HG02763 (cell line): ENCODE measurements at regions not wholly inside any gene's neighbourhood (a gene's known extent, or its start where the extent isn't known, plus 50 kb on each side); places are given as distances from the start of the nearest gene placed in this dataset.

Source experiments
- ATAC-seq: cut with Tn5 transposase; IDR thresholded peaks from one replicate; pipeline ENCODE4 v1.9.1; 2021; ENCODE audit warnings: mild to moderate bottlenecking, moderate library complexity; ENCODE audit not compliant: unreplicated experiment

DNA sequence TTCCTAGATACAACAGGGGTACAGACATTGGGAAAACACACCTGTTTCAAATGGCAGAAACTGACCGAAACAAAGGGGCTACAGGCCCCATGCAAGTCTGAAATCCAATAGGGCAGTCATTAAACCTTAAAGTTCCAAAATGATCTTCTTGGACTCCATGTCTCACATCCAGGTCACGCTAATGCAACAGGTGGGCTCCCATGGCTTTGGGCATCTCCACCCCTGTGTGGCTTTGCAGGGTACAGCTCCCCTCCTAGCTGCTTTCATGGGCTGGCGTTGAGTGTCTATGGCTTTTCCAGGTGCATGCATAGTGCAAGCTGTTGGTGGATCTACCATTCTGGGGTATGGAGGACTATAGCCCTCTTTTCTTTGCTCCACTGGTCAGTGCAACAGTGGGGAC, 248.1 kb upstream of the RHOBTB1 start:
- ATAC-seq, result no peak

DNA sequence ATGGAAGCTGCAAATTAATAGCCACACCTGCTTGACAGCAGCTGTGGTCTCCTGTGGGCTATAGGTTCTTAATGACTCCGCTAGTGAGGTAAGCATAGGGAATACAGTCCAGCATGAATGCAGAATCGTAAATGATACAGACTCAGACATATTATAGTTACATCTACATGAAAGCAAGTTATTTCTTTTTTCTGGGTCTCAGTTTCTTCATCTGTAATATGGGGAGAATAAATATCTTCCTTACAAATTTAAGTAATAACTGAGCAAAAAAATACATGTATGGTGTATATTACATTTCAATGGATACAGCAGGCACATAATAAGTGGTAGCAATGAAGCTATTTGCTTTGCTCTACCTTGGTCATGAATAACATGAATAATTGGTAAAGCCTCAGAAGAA, 245.9 kb upstream of the RHOBTB1 start:
- ATAC-seq, result no peak

- no peak for ATAC-seq
These were observed 244.7 kb upstream of the RHOBTB1 start for GRCh38 chr10:61188691-61189090.

DNA sequence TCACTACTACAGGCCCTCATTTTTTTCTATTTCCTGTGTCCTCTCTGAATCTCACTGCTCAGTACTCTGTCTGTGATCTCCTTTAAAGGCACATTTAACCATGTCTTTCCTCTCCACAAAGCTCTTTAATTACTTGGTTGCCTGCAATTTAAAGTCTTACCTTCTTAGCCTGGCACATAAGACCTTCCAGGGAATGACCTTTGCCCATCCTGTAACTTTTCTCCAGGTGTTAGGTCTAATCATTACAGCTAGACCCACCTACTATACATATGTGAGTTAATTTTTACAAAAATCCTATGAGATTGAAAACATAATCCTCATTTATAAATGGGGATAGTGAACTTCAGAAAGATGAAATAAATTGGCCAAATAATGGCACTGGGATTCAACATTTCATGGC, 244.1 kb upstream of the RHOBTB1 start:
- no peak for ATAC-seq

- ATAC-seq, result no peak
These were observed 243.6 kb upstream of the RHOBTB1 start for GRCh38 chr10:61187601-61188000.

- no peak for ATAC-seq
These were observed 242.4 kb upstream of the RHOBTB1 start for GRCh38 chr10:61186408-61186807.

DNA sequence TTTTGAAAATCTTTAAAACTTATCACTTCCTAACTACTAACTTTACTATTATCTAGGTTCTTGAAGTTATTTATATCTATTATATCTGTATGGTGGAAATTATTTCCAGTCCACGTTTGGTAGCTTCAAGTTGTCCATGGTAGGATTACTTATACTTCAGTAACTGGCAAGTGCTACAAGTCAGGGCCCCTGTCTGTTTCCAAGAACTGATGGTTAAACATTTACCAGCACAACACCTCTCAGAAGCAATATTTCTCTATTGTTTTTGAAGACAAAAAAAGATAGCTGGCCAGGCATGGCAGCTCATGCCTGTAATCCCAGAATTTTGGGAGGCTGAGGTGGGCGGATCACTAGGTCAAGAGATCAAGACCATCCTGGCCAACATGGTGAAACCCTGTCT, 240.4 kb upstream of the RHOBTB1 start:
- no peak for ATAC-seq

- ATAC-seq, result no peak
These were observed 240.0 kb upstream of the RHOBTB1 start for GRCh38 chr10:61183967-61184366.

DNA sequence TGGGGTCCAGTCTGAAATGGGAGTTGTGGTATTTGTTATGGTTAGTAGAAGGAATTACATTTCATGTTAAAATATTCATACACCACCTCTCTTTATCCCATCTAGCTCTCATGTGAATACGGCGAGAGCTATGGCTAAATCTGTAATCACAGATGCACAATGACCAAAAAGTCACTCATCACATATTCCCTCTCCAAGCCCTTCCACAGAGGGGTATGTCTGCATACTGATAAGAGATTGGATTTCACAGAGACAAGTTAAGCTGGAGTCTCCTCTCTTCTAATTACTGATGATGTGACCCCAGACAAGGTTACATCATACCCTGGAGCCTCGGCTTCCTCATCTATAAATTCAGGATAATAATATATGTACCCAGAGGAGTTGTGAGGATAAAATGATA, 237.8 kb upstream of the RHOBTB1 start:
- ATAC-seq, result no peak

DNA sequence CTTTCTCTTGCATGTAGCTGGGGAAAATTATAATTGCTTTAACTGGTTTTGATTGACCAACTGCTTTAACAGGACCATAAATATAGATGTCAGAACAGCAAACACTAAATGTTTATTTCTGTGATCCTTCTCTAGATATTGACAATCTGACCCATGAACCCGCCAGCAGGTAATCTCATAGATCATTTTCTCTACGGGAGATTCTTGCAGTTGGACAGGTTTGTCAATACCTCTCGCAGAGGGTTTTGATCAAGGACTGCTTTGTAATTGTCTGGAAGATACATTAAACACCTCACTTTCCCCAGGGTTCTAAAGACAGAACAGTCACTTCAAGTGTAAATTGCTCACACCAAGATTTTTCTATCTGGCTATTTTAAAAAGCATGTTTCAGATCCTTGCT, 235.8 kb upstream of the RHOBTB1 start:
- ATAC-seq, result no peak

- ATAC-seq, result no peak
These were observed 232.4 kb upstream of the RHOBTB1 start for GRCh38 chr10:61176424-61176823.

DNA sequence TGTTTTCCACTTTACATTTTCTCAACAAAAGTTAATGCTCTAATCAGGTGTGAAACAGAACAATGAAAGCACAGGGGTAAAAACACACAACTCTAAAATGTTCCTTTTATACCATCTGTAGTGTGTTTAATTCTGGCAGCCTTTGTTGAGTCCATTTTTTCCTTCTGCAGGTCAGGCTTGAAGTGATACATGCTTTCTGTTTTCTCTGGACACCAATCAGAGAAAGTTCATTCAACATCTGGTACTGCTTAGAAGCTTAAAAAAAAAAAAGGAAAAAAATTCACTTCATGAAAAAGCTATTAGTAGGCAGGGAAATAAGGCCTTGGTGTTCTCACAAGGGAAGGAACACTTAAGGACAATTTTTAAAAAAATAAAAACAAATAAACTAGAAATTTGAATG, 231.3 kb upstream of the RHOBTB1 start:
- no peak for ATAC-seq

DNA sequence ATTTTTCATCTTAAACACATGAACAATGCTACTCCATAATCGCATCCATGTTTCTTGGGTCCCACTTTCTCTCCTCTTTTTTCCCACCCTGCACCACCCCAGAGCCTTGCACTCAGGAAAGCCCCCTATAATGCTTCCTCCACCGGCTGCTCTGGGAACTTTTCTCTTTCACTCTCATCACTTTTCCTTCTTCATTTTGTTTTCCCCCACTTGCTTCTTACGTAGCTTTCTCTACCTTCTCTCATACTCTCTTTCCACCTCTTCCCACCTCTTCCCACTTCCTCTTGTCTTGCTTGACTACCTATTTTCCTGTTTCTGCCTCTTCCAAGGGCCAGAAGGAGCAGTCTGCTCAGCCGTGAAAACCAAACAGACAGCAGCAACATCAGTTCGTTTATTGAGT, 229.5 kb upstream of the RHOBTB1 start:
- ATAC-seq, result no peak

GRCh38 chr10:61172182-61172926, 228.4 kb upstream of the RHOBTB1 start:
- ATAC-seq, result no peak

DNA sequence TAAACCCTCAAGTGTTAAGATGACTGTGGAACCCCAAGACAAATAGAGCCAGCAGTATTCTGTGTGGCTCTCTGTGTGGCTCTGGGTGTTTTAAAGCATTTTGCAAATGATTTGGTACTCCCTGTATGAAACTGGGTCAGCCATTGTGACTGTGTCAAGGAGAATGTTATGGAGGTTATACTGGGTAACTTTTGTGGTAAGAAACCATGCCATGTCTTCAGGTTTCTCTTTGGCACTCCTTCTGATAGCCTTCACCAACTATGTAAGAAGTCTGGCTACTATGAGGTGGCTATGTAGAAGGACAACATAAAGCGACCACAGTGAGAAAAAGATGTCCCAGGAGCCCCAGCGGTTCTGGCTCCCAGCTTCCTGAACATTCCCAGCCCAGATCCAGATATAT, 226.6 kb upstream of the RHOBTB1 start:
- no peak for ATAC-seq

DNA sequence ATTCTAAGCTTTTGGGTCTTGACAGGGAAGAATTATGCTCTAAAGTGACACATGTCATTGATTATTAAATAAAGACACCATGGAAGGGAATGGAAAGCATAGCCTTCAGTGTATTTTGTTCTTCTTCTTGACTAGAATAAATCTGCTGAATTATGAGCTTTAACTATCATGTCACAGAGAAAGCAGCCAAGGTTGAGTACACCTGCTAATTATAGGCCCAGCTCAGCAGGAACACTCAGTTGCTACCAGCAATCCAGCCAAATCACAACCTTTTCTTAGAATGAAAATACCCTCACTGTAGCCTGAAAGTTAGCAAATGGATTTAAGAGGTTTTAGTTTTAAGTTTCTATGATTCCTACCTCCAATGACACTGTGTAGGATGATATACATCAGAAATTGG, 225.3 kb upstream of the RHOBTB1 start:
- no peak for ATAC-seq

DNA sequence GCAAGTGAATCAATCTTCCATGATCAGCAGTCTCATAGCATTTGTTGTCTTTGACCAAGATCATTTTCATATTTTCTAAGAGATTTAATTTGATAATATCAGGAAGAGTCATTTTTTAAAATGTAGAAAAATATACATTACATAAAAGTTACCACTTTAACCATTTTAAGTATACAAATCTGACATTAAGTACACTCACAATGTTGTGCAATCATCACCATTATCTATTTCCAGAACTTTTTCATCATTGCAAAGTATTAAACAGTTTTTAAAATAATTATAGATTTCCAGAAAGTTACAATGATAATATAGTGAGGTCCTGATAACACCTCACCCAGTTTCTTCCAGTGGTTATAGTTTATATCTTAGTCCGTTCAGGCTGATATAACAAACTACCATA, 222.5 kb upstream of the RHOBTB1 start:
- no peak for ATAC-seq

GRCh38 chr10:61166065-61166464, 222.1 kb upstream of the RHOBTB1 start:
- no peak for ATAC-seq

- ATAC-seq, result no peak
These were observed 220.6 kb upstream of the RHOBTB1 start for GRCh38 chr10:61164458-61165160.

DNA sequence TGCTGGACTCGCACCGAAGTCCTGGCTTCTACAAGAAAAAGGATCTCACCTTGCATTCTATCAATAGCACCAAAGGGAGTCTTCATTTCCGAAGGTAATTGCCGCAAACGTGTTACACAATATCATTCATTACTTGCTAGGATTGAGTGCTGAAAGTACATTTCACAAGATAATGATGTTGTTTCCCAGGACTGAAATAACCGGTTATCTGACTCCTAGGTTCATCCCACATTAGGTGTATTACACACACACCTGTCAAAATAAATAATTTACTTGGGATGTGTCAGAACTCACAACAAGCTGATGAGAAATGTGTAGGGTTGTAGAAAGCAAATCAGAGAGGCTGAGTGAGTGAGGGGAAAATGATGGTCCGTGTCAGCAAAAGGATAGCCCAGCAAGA, 219.4 kb upstream of the RHOBTB1 start:
- no peak for ATAC-seq

GRCh38 chr10:61160253-61160652, 216.3 kb upstream of the RHOBTB1 start:
- no peak for ATAC-seq

- ATAC-seq, result no peak
These were observed 215.3 kb upstream of the RHOBTB1 start for GRCh38 chr10:61159253-61159652.

DNA sequence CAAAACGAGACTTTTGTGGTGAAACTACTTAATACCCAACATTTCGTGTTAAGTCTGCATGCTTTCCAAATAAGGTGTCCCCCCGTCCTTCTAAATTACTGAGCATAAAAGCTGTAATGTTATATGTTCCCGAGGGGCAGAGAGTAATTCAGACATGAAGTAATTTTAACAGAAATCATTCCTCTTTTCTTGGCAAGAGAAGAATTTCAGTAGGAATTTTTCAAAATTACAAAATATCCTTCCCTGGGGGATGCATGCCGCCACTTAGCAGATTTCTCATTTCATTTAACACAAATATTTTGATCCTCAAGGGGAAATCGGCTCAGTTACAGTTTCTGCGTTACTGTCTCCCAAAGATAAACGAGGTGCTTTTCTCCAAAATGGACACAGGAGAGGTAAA, 213.2 kb upstream of the RHOBTB1 start:
- ATAC-seq, result no peak
